OCI-LY1 (cell line): ENCODE measurements at regions not wholly inside any gene's neighbourhood (a gene's known extent, or its start where the extent isn't known, plus 50 kb on each side); places are given as distances from the start of the nearest gene placed in this dataset.

Experiments
- H2AFZ ChIP-seq: fragments of 200-600 bp; sonication (generic), shearing (Covaris generic); 2 replicates; pipeline ENCODE4 v1.6.0; 2014; ENCODE audit warnings: antibody characterized with exemption, mild to moderate bottlenecking, low read length
- H3F3A ChIP-seq: fragments of 200-600 bp; sonication (generic), shearing (Covaris generic); 2 replicates; pipeline ENCODE4 v1.6.0; 2014; ENCODE audit warnings: mild to moderate bottlenecking, antibody characterized with exemption, low read length, moderate library complexity; ENCODE audit not compliant: insufficient read depth
- H3K27ac ChIP-seq: fragments of 200-600 bp; sonication (generic); 2 replicates; pipeline ENCODE4 v1.5.1; 2014; ENCODE audit warnings: low read length, mixed run types, mild to moderate bottlenecking, low read depth; ENCODE audit not compliant: poor library complexity, severe bottlenecking
- H3K27me3 ChIP-seq: fragments of 200-600 bp; sonication (generic); 2 replicates; pipeline ENCODE4 v1.6.0; 2014; ENCODE audit warnings: antibody characterized with exemption, mild to moderate bottlenecking, low read length, moderate library complexity; ENCODE audit not compliant: insufficient read depth
- H3K36me3 ChIP-seq: fragments of 200-600 bp; sonication (generic); 2 replicates; pipeline ENCODE4 v1.6.1; 2014; ENCODE audit warnings: mild to moderate bottlenecking, antibody characterized with exemption, low read length, moderate library complexity, mixed read lengths; ENCODE audit not compliant: insufficient read depth
- H3K4me1 ChIP-seq: fragments of 200-600 bp; sonication (generic); 2 replicates; pipeline ENCODE4 v1.5.1; 2014; ENCODE audit warnings: mild to moderate bottlenecking, low read length, moderate library complexity; ENCODE audit not compliant: insufficient read depth, severe bottlenecking
- H3K4me2 ChIP-seq: fragments of 200-600 bp; sonication (generic), shearing (Covaris generic); 2 replicates; pipeline ENCODE4 v1.6.1; 2014; ENCODE audit warnings: low read length
- H3K4me3 ChIP-seq: fragments of 200-600 bp; sonication (generic); 2 replicates; pipeline ENCODE4 v1.5.1; 2014; ENCODE audit warnings: low read length, low read depth, mild to moderate bottlenecking, mixed read lengths; ENCODE audit not compliant: poor library complexity, severe bottlenecking
- H3K79me2 ChIP-seq: fragments of 200-600 bp; shearing (Covaris generic); 2 replicates; pipeline ENCODE4 v1.6.1; 2016; ENCODE audit warnings: mixed run types, low read length, mixed read lengths; ENCODE audit not compliant: insufficient read depth
- H3K9ac ChIP-seq: fragments of 200-600 bp; sonication (generic), shearing (Covaris generic); 2 replicates; pipeline ENCODE4 v1.6.1; 2014; ENCODE audit warnings: mild to moderate bottlenecking, low read length, mixed read lengths
- H3K9me2 ChIP-seq: fragments of 200-600 bp; sonication (generic), shearing (Covaris generic); 2 replicates; pipeline ENCODE4 v1.6.1; 2014; ENCODE audit warnings: low read depth, mild to moderate bottlenecking, low read length, mixed read lengths
- H3K9me3 ChIP-seq: fragments of 200-600 bp; shearing (Covaris generic); 2 replicates; pipeline ENCODE4 v1.6.1; 2014; ENCODE audit warnings: low read length, mixed read lengths
- H4K20me1 ChIP-seq: fragments of 200-600 bp; sonication (generic), shearing (Covaris generic); 2 replicates; pipeline ENCODE4 v1.6.0; 2016; ENCODE audit warnings: mild to moderate bottlenecking, low read length; ENCODE audit not compliant: insufficient read depth
- CTCF ChIP-seq: fragments of 200-600 bp; sonication (generic), shearing (Covaris generic); IDR thresholded peaks from 2 replicates; pipeline ENCODE4 v1.5.1; 2017; ENCODE audit warnings: mild to moderate bottlenecking, antibody characterized with exemption, low read length, moderate library complexity, mixed read lengths
- EZH2 ChIP-seq: fragments of 200-600 bp; sonication (generic), shearing (Covaris generic); IDR thresholded peaks from 2 replicates; pipeline ENCODE4 v1.8.0; 2017; ENCODE audit warnings: borderline replicate concordance, mixed run types, mild to moderate bottlenecking, antibody characterized with exemption, low read length, moderate library complexity, mixed read lengths

- Histone ChIP-seq H3K4me3 (no peak overlapping the region), H3K27me3 (peaks cover 24% of the 10 kb centered on the region; the same call in 1 of the 2 replicates), H3K4me2 (no peak overlapping the region), H3K9ac (no peak overlapping the region), H3K9me2 (no peaks in the 10 kb centered on the region), H3K4me1 (no peaks in the 10 kb centered on the region), H3K36me3 (no peaks in the 10 kb centered on the region; the same call in 1 of the 2 replicates), H4K20me1 (no peaks in the 10 kb centered on the region), H3K79me2 (no peaks in the 10 kb centered on the region), H3K9me3 (peaks cover 6% of the 10 kb centered on the region; the same call in 1 of the 2 replicates), H3K27ac (no peak overlapping the region), H3F3A (no peaks in the 10 kb centered on the region), H2AFZ (no peak overlapping the region)
- TF ChIP-seq CTCF (no peak), EZH2 (no peak)
Observed at GRCh38 chr9:92171281-92171680, 56.1 kb upstream of the SPTLC1 start.

GRCh38 chr9:92170848-92171247, 55.6 kb upstream of the SPTLC1 start:
- H3K9me3 ChIP-seq = peaks cover 6% of the 10 kb centered on the region; the same call in 1 of the 2 replicates
- no peaks in the 10 kb centered on the region for H3K4me1 ChIP-seq
- H3K4me3 ChIP-seq = no peak overlapping the region
- H3K79me2 ChIP-seq = no peaks in the 10 kb centered on the region
- H3K9me2 ChIP-seq = no peaks in the 10 kb centered on the region
- no peak overlapping the region for H2AFZ ChIP-seq
- H3K27me3 ChIP-seq = peaks cover 24% of the 10 kb centered on the region; the same call in 1 of the 2 replicates
- no peak overlapping the region for H3K9ac ChIP-seq
- no peaks in the 10 kb centered on the region; the same call in 1 of the 2 replicates for H3K36me3 ChIP-seq
- no peaks in the 10 kb centered on the region for H4K20me1 ChIP-seq
- no peak for TF ChIP-seq CTCF
- TF ChIP-seq EZH2 = no peak
- no peaks in the 10 kb centered on the region for H3F3A ChIP-seq
- no peak overlapping the region for H3K27ac ChIP-seq
- H3K4me2 ChIP-seq = no peak overlapping the region

- Histone ChIP-seq H3K27me3 (no peaks in the 10 kb centered on the region; the same call in 1 of the 2 replicates), H3K36me3 (no peaks in the 10 kb centered on the region), H3K27ac (no peak overlapping the region), H2AFZ (no peak overlapping the region), H3K4me3 (no peak overlapping the region), H3K9me2 (no peaks in the 10 kb centered on the region), H3K4me1 (no peaks in the 10 kb centered on the region), H4K20me1 (no peaks in the 10 kb centered on the region), H3K4me2 (no peak overlapping the region), H3K9ac (no peak overlapping the region), H3K9me3 (no peaks in the 10 kb centered on the region), H3F3A (no peaks in the 10 kb centered on the region), H3K79me2 (no peaks in the 10 kb centered on the region)
- no peak for TF ChIP-seq CTCF
- TF ChIP-seq EZH2 = no peak
Observed at GRCh38 chr9:92165484-92165883, 50.3 kb upstream of the SPTLC1 start.
